Colonic mucosa (tissue), 4 donors: ENCODE measurements at regions not wholly inside any gene's neighbourhood (a gene's known extent, or its start where the extent isn't known, plus 50 kb on each side); places are given as distances from the start of the nearest gene placed in this dataset.

Source experiments
- DNase-seq: peaks from one replicate; pipeline ENCODE4 v3.0.0-alpha.2; 2020
- H3K27ac ChIP-seq: fragments of 200-600 bp; one replicate; pipeline ENCODE4 v1.8.0; 2021
- H3K27me3 ChIP-seq: fragments of 200-600 bp; one replicate; pipeline ENCODE4 v1.8.0; 2021
- H3K36me3 ChIP-seq: fragments of 200-600 bp; one replicate; pipeline ENCODE4 v1.8.0; 2021
- H3K4me1 ChIP-seq: fragments of 200-600 bp; one replicate; pipeline ENCODE4 v1.8.0; 2021; ENCODE audit warnings: mild to moderate bottlenecking
- H3K4me3 ChIP-seq: fragments of 200-600 bp; one replicate; pipeline ENCODE4 v1.8.0; 2021
- H3K9ac ChIP-seq, 2 donors: one replicate each; pipeline ENCODE4 v1.7.0; 2013; ENCODE audit warnings: control low read depth in 2 of 2, low read depth in 2 of 2, low read length in 2 of 2
- H3K9me3 ChIP-seq: fragments of 200-600 bp; one replicate; pipeline ENCODE4 v1.8.0; 2021
- intact Hi-C: fragments of 100-400 bp; cut with DNase I; formaldehyde crosslinking; loops from one replicate; pipeline ENCODE4 v1.14.1; 2022
- TF ChIP-seq, protein P1 (sequence below): fragments of 200-600 bp; IDR thresholded peaks from one replicate; pipeline ENCODE4 v1.8.0; 2022; ENCODE audit warnings: antibody characterized with exemption, mild to moderate bottlenecking
- donor health status: healthy.
- donor health status: DM: no; HTN: no; CAD: no.
- donor health status: DM: no; HTN: no; CAD: no.

DNA sequence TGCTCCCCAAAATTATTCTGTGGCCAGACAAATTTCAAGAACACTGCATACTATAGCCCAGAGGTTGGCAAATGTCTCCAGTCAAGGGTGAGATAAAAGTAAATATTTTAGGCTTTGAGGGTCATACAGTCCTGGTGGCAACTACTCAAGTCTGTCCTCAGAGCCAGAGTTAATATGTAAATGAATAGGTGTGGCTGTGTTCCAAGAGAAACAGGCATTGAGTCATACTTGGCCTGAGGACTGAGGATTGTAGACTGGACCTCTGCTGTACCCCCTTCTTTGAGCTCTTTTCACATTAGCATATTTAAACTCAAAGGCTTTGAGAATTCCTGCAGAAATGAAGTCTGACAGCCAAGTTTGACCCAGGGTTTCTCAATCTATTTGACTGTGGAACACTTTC is 129.2 kb upstream of the PTCH1 start:
- no peak overlapping the region for H3K4me3 ChIP-seq
- no peaks in the 10 kb centered on the region for H3K9me3 ChIP-seq
- H3K36me3 ChIP-seq = no peaks in the 10 kb centered on the region
- H3K9ac ChIP-seq = no peak overlapping the region
- H3K27me3 ChIP-seq = no peaks in the 10 kb centered on the region
- TF ChIP-seq, protein P1, sequence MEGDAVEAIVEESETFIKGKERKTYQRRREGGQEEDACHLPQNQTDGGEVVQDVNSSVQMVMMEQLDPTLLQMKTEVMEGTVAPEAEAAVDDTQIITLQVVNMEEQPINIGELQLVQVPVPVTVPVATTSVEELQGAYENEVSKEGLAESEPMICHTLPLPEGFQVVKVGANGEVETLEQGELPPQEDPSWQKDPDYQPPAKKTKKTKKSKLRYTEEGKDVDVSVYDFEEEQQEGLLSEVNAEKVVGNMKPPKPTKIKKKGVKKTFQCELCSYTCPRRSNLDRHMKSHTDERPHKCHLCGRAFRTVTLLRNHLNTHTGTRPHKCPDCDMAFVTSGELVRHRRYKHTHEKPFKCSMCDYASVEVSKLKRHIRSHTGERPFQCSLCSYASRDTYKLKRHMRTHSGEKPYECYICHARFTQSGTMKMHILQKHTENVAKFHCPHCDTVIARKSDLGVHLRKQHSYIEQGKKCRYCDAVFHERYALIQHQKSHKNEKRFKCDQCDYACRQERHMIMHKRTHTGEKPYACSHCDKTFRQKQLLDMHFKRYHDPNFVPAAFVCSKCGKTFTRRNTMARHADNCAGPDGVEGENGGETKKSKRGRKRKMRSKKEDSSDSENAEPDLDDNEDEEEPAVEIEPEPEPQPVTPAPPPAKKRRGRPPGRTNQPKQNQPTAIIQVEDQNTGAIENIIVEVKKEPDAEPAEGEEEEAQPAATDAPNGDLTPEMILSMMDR = no peak
- no peak for DNase-seq
- no peaks in the 10 kb centered on the region for H3K4me1 ChIP-seq
- no peak overlapping the region for H3K27ac ChIP-seq
- intact Hi-C loops = no loop called here

DNA sequence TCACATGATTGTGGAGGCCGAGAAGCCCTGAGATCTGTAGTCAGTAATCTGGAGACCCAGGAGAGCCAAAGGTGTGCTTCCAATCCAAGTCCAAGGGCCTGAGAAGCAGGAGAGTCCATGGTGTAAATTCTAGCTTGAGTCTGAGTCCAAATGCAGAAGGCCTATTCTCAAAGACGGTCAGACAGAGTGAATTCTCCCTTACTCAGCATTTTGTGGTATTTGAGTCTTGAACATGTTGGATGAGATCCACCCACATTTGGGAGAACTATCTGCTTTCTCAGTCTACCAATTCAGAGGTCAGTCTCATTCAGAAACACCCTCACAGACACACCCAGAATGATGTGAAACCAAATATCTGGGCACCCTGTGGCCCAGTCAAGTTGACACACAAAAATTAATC is 128.8 kb upstream of the PTCH1 start:
- Histone ChIP-seq H3K27me3 (no peaks in the 10 kb centered on the region), H3K36me3 (no peaks in the 10 kb centered on the region), H3K9me3 (no peaks in the 10 kb centered on the region), H3K27ac (no peak overlapping the region), H3K9ac (no peak overlapping the region), H3K4me3 (no peak overlapping the region), H3K4me1 (no peaks in the 10 kb centered on the region)
- TF ChIP-seq, protein P1 = no peak
- intact Hi-C loops = no loop called here
- DNase-seq = no peak

DNA sequence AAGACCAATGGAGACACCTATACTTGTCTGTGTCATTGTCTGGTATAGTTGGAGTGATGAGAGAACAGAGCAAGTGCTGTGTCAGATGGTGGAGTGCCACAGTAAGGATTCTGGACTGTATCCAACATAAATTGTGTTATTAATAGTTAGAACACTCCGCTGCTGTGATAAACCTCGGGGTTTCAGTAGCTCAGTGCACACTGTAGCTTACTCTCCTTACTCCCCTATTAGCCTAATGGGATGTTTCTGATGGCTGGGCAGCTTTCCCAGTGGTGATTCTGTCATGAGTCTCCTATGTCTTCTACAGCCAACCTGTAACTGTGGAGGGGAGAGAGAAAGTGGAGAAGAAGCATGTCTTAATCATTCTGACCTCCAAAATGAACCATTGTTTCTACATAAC is 127.6 kb upstream of the PTCH1 start:
- Histone ChIP-seq H3K9ac (no peak overlapping the region), H3K27me3 (no peaks in the 10 kb centered on the region), H3K9me3 (no peaks in the 10 kb centered on the region), H3K4me1 (no peaks in the 10 kb centered on the region), H3K36me3 (no peaks in the 10 kb centered on the region), H3K4me3 (no peak overlapping the region), H3K27ac (no peak overlapping the region)
- no peak for DNase-seq
- intact Hi-C loops = no loop called here
- TF ChIP-seq, protein P1 = no peak

DNA sequence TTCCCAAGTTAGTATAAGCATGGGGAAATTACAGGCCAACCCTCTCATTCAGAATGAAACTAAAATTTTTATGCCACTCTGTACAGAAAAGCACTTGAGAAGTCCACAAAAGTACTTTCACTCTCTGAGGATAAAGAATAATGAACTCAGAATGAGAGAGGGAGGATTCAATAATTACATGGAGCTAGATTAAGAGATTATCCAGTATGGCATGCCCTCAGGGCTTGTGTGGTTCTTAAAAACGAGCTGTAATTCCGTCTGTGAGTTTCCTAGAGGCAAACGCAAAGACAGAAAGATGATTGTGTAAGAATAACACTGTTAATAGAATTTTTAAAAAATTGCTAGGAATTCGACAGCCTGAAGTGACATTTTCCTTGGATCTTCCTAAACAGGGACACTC is 126.8 kb upstream of the PTCH1 start:
- intact Hi-C loops = no loop called here
- H3K36me3 ChIP-seq = no peaks in the 10 kb centered on the region
- TF ChIP-seq, protein P1 = no peak
- no peaks in the 10 kb centered on the region for H3K27me3 ChIP-seq
- no peak overlapping the region for H3K9ac ChIP-seq
- no peak overlapping the region for H3K4me3 ChIP-seq
- no peak for DNase-seq
- no peak overlapping the region for H3K27ac ChIP-seq
- H3K4me1 ChIP-seq = no peaks in the 10 kb centered on the region
- H3K9me3 ChIP-seq = no peaks in the 10 kb centered on the region

DNA sequence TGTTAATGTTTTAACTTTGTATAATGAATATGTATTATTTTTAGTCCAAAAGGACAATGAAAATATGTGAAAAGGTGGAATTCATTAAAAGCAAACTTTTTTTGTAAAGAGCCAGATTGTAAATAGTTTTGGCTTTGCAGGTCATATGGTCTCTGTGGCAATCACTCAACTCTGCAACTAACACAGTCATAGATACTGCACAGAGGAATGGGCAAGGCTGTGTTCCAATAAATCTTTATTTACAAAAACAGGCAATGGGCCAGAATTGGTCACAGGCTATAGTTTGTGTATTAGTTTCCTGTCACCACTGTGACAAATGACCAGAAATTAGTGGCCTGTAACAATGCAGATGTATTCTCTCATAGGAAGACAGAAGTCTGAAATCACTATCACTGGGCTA is 125.4 kb upstream of the PTCH1 start:
- intact Hi-C loops = no loop called here
- no peaks in the 10 kb centered on the region for H3K4me1 ChIP-seq
- H3K4me3 ChIP-seq = no peak overlapping the region
- H3K9ac ChIP-seq = no peak overlapping the region
- H3K27me3 ChIP-seq = no peaks in the 10 kb centered on the region
- H3K9me3 ChIP-seq = no peaks in the 10 kb centered on the region
- TF ChIP-seq, protein P1 = no peak
- H3K36me3 ChIP-seq = no peaks in the 10 kb centered on the region
- DNase-seq = no peak
- no peak overlapping the region for H3K27ac ChIP-seq

DNA sequence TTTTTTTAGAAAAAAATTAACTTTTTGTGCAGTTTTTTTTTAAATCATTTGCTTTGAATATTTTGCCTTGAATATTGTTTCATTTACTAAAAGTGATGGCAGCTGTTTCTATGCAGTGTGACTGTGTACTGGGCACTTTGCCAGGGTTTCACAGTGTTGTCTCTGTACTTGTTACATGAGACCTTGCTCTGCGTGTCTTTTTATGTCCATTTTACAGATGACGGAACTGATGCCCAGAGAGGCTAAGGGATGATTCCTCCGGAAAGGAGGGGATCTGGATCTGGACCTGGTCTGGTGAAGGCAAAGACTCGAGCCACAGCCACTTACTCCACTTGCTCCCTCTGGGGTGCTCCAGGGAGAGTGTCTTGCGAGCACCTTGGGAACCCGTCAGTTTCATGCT is 124.8 kb upstream of the PTCH1 start:
- intact Hi-C loops = no loop called here
- TF ChIP-seq, protein P1 = no peak
- H3K36me3 ChIP-seq = no peaks in the 10 kb centered on the region
- H3K9me3 ChIP-seq = no peaks in the 10 kb centered on the region
- no peaks in the 10 kb centered on the region for H3K4me1 ChIP-seq
- DNase-seq = no peak
- no peak overlapping the region for H3K4me3 ChIP-seq
- H3K27me3 ChIP-seq = no peaks in the 10 kb centered on the region
- H3K9ac ChIP-seq = no peak overlapping the region
- no peak overlapping the region for H3K27ac ChIP-seq
